SK-N-SH (cell line): ENCODE measurements at regions not wholly inside any gene's neighbourhood (a gene's known extent, or its start where the extent isn't known, plus 50 kb on each side); places are given as distances from the start of the nearest gene placed in this dataset.

ENCODE experiments used
- CTCF ChIA-PET: fragments of 300-600, 350-600 bp; formaldehyde crosslinking; extraction: SDS; loops from one replicate; lab custom pipeline; 2021; lab: Yijun Ruan, JAX
- POLR2A ChIA-PET: fragments of 350-600 bp; sonication (Branson Sonifier 250); formaldehyde crosslinking; extraction: SDS; loops from one replicate; lab custom pipeline; 2020; ENCODE audit warnings: antibody characterized with exemption, inconsistent platforms; lab: Yijun Ruan, JAX
- DNase-seq: peaks from one replicate; pipeline ENCODE4 v3.0.0; 2012
- H2AFZ ChIP-seq: fragments of 200-600 bp; sonication (generic); 2 replicates; pipeline ENCODE4 v1.8.1; 2016; ENCODE audit warnings: antibody characterized with exemption, mild to moderate bottlenecking, low read depth
- H3F3A ChIP-seq: fragments of 200-600 bp; sonication (generic); replicated peaks from 2 replicates; pipeline ENCODE3; 2016; ENCODE audit warnings: antibody characterized with exemption, mild to moderate bottlenecking; ENCODE audit not compliant: insufficient read depth
- H3K27ac ChIP-seq, 2 experiments: fragments of 200-500 bp in 1 of 2; fragments of 200-600 bp in 1 of 2; sonication (Bioruptor generic) in 1 of 2; sonication (generic), shearing (Covaris generic) in 1 of 2; 2 replicates each; pipeline versions ENCODE4 v1.5.1 to v1.6.1; 2014 to 2016; ENCODE audit warnings: low read depth in 2 of 2, inconsistent platforms in 1 of 2, low read length in 1 of 2, mild to moderate bottlenecking in 1 of 2, mixed read lengths in 1 of 2
- H3K27me3 ChIP-seq: fragments of 200-600 bp; sonication (generic), shearing (Covaris generic); 2 replicates; pipeline ENCODE4 v1.6.1; 2016; ENCODE audit warnings: mixed run types; ENCODE audit not compliant: insufficient read depth
- H3K36me3 ChIP-seq, 2 experiments: fragments of 200-500 bp in 1 of 2; fragments of 200-600 bp in 1 of 2; sonication (Bioruptor generic) in 1 of 2; sonication (generic) in 1 of 2; replicated peaks in 1 of 2; 2 replicates each; pipeline versions ENCODE3 to v1.5.1; 2014 to 2016; ENCODE audit warnings: low read length in 1 of 2, mild to moderate bottlenecking in 1 of 2; ENCODE audit not compliant: insufficient read depth in 2 of 2, control insufficient read depth in 1 of 2
- H3K4me1 ChIP-seq, 2 experiments: fragments of 200-500 bp in 1 of 2; fragments of 200-600 bp in 1 of 2; sonication (Bioruptor generic) in 1 of 2; sonication (generic), shearing (Covaris generic) in 1 of 2; 2 replicates each; pipeline versions ENCODE4 v1.5.1 to v1.6.1; 2014 to 2016; ENCODE audit warnings: low read depth in 1 of 2, low read length in 1 of 2, mixed run types in 1 of 2; ENCODE audit not compliant: insufficient read depth in 2 of 2, control insufficient read depth in 1 of 2
- H3K4me2 ChIP-seq: fragments of 200-600 bp; sonication (generic), shearing (Covaris generic); 2 replicates; pipeline ENCODE4 v1.6.1; 2017; ENCODE audit warnings: mixed run types
- H3K4me3 ChIP-seq, 2 experiments: fragments of 200-500 bp in 1 of 2; fragments of 200-600 bp in 1 of 2; sonication (Bioruptor generic) in 1 of 2; sonication (generic), shearing (Covaris generic) in 1 of 2; 2 replicates each; pipeline versions ENCODE4 v1.5.1 to v1.8.1; 2014 to 2016; ENCODE audit warnings: low read depth in 2 of 2, inconsistent platforms in 1 of 2, low read length in 1 of 2, mild to moderate bottlenecking in 1 of 2, mixed read lengths in 1 of 2, moderate library complexity in 1 of 2
- H3K79me2 ChIP-seq: fragments of 200-600 bp; sonication (generic); 2 replicates; pipeline ENCODE4 v1.8.1; 2017; ENCODE audit warnings: mild to moderate bottlenecking; ENCODE audit not compliant: insufficient read depth
- H3K9ac ChIP-seq: fragments of 200-600 bp; sonication (generic); 2 replicates; pipeline ENCODE4 v1.6.1; 2017; ENCODE audit warnings: mixed run types
- H3K9me2 ChIP-seq: fragments of 200-600 bp; sonication (generic); 2 replicates; pipeline ENCODE4 v1.6.1; 2017; ENCODE audit warnings: mixed run types
- H3K9me3 ChIP-seq: fragments of 200-600 bp; sonication (generic); 2 replicates; pipeline ENCODE4 v1.6.1; 2017; ENCODE audit warnings: mixed run types, mild to moderate bottlenecking, moderate library complexity
- H4K20me1 ChIP-seq: fragments of 200-600 bp; sonication (generic); 2 replicates; pipeline ENCODE4 v1.6.1; 2017; ENCODE audit warnings: mild to moderate bottlenecking, mixed run types; ENCODE audit not compliant: insufficient read depth
- CHD2 ChIP-seq: fragments of 150-350 bp; IDR thresholded peaks from 2 replicates; pipeline ENCODE4 v1.6.1; 2018; ENCODE audit warnings: low read length; ENCODE audit not compliant: partially characterized antibody
- CTCF ChIP-seq: fragments of 200-600 bp; sonication (generic); IDR thresholded peaks from 2 replicates; pipeline ENCODE4 v1.6.1; 2017; ENCODE audit warnings: antibody characterized with exemption, mild to moderate bottlenecking, moderate library complexity
- EP300 ChIP-seq, 2 experiments: IDR thresholded peaks; 2 replicates each; pipeline versions ENCODE4 v1.4.0 to v1.6.1; 2012; ENCODE audit warnings: borderline replicate concordance in 1 of 2, low read depth in 1 of 2, low read length in 1 of 2
- EZH2phosphoT487 ChIP-seq: fragments of 200-600 bp; sonication (generic); IDR thresholded peaks from 2 replicates; pipeline ENCODE4 v1.6.1; 2017; ENCODE audit warnings: low read depth, mixed run types, mild to moderate bottlenecking, antibody characterized with exemption, moderate library complexity, borderline replicate concordance
- FOSL2 ChIP-seq: IDR thresholded peaks from 2 replicates; pipeline ENCODE4 v1.4.0; 2012; ENCODE audit warnings: low read depth, mild to moderate bottlenecking, moderate library complexity, borderline replicate concordance
- IRF3 ChIP-seq: fragments of 150-350 bp; IDR thresholded peaks from 2 replicates; pipeline ENCODE4 v1.6.1; 2016; ENCODE audit warnings: mild to moderate bottlenecking, low read depth, low read length
- JUND ChIP-seq: IDR thresholded peaks from 2 replicates; pipeline ENCODE4 v1.4.0; 2012
- MEF2A ChIP-seq: IDR thresholded peaks from 2 replicates; pipeline ENCODE4 v1.4.0; 2012; ENCODE audit warnings: low read depth, borderline replicate concordance
- NFIC ChIP-seq: IDR thresholded peaks from 2 replicates; pipeline ENCODE4 v1.4.0; 2012; ENCODE audit warnings: borderline replicate concordance
- RAD21 ChIP-seq: IDR thresholded peaks from 2 replicates; pipeline ENCODE4 v1.6.1; 2012; ENCODE audit warnings: mild to moderate bottlenecking, low read length
- RFX5 ChIP-seq: IDR thresholded peaks from 2 replicates; pipeline ENCODE4 v1.6.1; 2012; ENCODE audit warnings: mild to moderate bottlenecking, improper control_type of control experiment, low read length
- SMC3 ChIP-seq: IDR thresholded peaks from 2 replicates; pipeline ENCODE4 v1.6.1; 2012; ENCODE audit warnings: low read depth, low read length, improper control_type of control experiment
- TAF1 ChIP-seq: IDR thresholded peaks from 2 replicates; pipeline ENCODE4 v1.6.1; 2012; ENCODE audit warnings: low read depth, mild to moderate bottlenecking, low read length, moderate library complexity, borderline replicate concordance
- TCF12 ChIP-seq: IDR thresholded peaks from 2 replicates; pipeline ENCODE4 v1.4.0; 2012
- TEAD4 ChIP-seq: IDR thresholded peaks from 2 replicates; pipeline ENCODE4 v1.4.0; 2012; ENCODE audit warnings: mild to moderate bottlenecking, borderline replicate concordance; ENCODE audit not compliant: insufficient read depth
- USF2 ChIP-seq: fragments of 150-350 bp; IDR thresholded peaks from 2 replicates; pipeline ENCODE4 v1.6.1; 2017; ENCODE audit warnings: antibody characterized with exemption, low read length, low read depth, borderline replicate concordance
- YY1 ChIP-seq: IDR thresholded peaks from 2 replicates; pipeline ENCODE4 v1.4.0; 2012; ENCODE audit warnings: low read depth, mild to moderate bottlenecking
- WGBS: methylation state at CpG from one replicate; pipeline ENCODE4 v1.1.6; 2017; ENCODE audit warnings: low lambda C conversion rate; 5-methylcytosine and 5-hydroxymethylcytosine counted together
- TF ChIP-seq, protein P1 (sequence below): IDR thresholded peaks from 2 replicates; pipeline ENCODE4; 2012

DNA sequence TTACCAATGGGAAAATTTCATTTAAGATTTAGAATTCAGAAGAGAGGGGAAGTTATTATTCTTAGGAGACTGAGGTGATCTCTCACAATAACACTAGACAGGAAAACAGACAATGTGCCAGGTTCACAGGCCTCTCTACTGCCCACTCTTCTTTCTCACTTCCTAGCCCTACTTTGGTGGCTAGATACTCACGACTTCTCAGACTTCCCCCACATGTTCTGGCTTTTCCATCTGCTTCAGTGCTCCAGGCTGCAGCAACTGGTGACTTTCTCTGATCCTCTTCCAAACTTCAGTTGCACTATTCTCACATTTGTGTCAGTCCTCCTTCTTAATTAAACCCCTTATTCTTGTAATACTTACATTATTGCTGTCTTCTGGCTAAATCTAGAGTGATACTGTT lies 208.7 kb upstream of the KCTD3 start:
- Histone ChIP-seq H3K9me3 (no peaks in the 10 kb centered on the region), H3K27me3 (no peaks in the 10 kb centered on the region), H2AFZ (no peak overlapping the region), H3K79me2 (no peaks in the 10 kb centered on the region), H3K36me3 (no peaks in the 10 kb centered on the region), H3K9me2 (no peaks in the 10 kb centered on the region), H4K20me1 (no peaks in the 10 kb centered on the region), H3K9ac (no peak overlapping the region), H3K4me1 (no peaks in the 10 kb centered on the region; a peak in 1 of 4 replicates), H3K27ac (no peak overlapping the region), H3K4me3 (no peak overlapping the region), H3K4me2 (no peak overlapping the region), H3F3A (no peaks in the 10 kb centered on the region)
- 0% methylated on average over 1 of the region's 1 CpG for WGBS
- no peak for TF ChIP-seq FOSL2
- no peak for TF ChIP-seq YY1
- no peak for TF ChIP-seq EP300 (IDR thresholded peaks at IDR 0.05; ENCODE audit: borderline replicate concordance in 1 of 2, low read depth in 1 of 2, low read length in 1 of 2)
- ChIA-PET POLR2A (no interaction called here), CTCF (no interaction called here)
- no peak for DNase-seq

DNA sequence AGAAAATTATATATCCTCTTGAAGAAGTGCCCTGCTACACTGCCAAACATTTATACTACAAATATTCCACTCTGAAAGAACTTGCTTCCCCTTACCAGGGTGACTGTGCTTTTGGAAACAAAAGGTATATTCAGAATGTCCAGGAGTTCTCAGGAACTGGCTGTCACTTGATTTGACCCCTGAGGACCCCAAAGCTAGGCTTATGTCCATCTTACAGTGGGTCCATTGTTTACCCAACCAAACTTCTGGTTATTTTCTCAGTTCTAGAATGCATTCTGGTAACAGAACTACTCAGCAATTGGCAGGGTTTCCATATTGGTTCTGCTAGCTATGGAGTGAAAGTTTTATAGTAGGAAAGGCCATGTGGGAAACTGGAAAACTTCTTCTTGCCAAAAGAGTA lies 207.1 kb upstream of the KCTD3 start:
- CTCF ChIA-PET, result interaction anchor here (0.6 kb wide), 1 partner anchor 316 kb away, joined by 3 read pairs; no protein-coding TSS in a partner anchor
- no peak for TF ChIP-seq RAD21
- no peak for TF ChIP-seq CTCF
- no peak for TF ChIP-seq USF2
- TF ChIP-seq CHD2, result no peak
- no peak for TF ChIP-seq RFX5
- TF ChIP-seq NFIC, result no peak
- TF ChIP-seq SMC3, result no peak
- TF ChIP-seq EZH2phosphoT487, result no peak
- TF ChIP-seq, protein P1, sequence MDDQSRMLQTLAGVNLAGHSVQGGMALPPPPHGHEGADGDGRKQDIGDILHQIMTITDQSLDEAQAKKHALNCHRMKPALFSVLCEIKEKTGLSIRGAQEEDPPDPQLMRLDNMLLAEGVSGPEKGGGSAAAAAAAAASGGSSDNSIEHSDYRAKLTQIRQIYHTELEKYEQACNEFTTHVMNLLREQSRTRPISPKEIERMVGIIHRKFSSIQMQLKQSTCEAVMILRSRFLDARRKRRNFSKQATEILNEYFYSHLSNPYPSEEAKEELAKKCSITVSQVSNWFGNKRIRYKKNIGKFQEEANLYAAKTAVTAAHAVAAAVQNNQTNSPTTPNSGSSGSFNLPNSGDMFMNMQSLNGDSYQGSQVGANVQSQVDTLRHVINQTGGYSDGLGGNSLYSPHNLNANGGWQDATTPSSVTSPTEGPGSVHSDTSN, result no peak
- TF ChIP-seq TAF1, result no peak
- TF ChIP-seq IRF3, result no peak
- TF ChIP-seq TEAD4, result no peak
- no peak for TF ChIP-seq TCF12
- no peak for TF ChIP-seq MEF2A
- no peak for TF ChIP-seq JUND
- no peaks in the 10 kb centered on the region for H3K36me3 ChIP-seq

More for the DNA sequence above, 207.1 kb upstream of the KCTD3 start:
- Histone ChIP-seq H3F3A (no peaks in the 10 kb centered on the region), H3K9me3 (no peaks in the 10 kb centered on the region), H3K4me3 (no peak overlapping the region), H3K79me2 (no peaks in the 10 kb centered on the region), H4K20me1 (no peaks in the 10 kb centered on the region), H3K27ac (no peak overlapping the region), H3K9me2 (no peaks in the 10 kb centered on the region), H3K9ac (no peak overlapping the region), H3K4me1 (no peaks in the 10 kb centered on the region), H3K4me2 (no peak overlapping the region), H2AFZ (no peak overlapping the region), H3K27me3 (no peaks in the 10 kb centered on the region)
- no peak for DNase-seq
- POLR2A ChIA-PET, result no interaction called here
